OCI-LY3 (cell line): ENCODE measurements at regions not wholly inside any gene's neighbourhood (a gene's known extent, or its start where the extent isn't known, plus 50 kb on each side); places are given as distances from the start of the nearest gene placed in this dataset.
"Not testable (repeated sequence)": the region's sequence is repeated elsewhere in the genome, so short reads cannot be mapped to it uniquely, and the experiment has no call there.

ENCODE experiments used
- CTCF ChIP-seq: fragments of 200-600, 300-600 bp; sonication (generic); IDR thresholded peaks from 2 replicates; pipeline ENCODE4 v1.5.1; 2014; ENCODE audit warnings: antibody characterized with exemption, low read length, low read depth
- EZH2phosphoT487 ChIP-seq: fragments of 200-600 bp; shearing (Covaris generic); IDR thresholded peaks from 2 replicates; pipeline ENCODE4 v1.6.1; 2018; ENCODE audit warnings: antibody characterized with exemption, mixed run types, low read depth

- not testable (repeated sequence) for TF ChIP-seq CTCF, EZH2phosphoT487
Measured at GRCh38 chr20:55930876-55931275, 74.4 kb downstream of the CBLN4 start.
